ENCODE measurements at regions not wholly inside any gene's neighbourhood (a gene's known extent, or its start where the extent isn't known, plus 50 kb on each side); places are given as distances from the start of the nearest gene placed in this dataset.

- intact Hi-C loops (cut with micrococcal nuclease; ENCODE audit: unreplicated experiment) (no loop called here), in situ Hi-C loops (cut with MboI) (no loop called here)
- no peaks in the 10 kb centered on the region for H4K20me1 ChIP-seq (ENCODE audit: control insufficient read depth, insufficient read depth)
- FAIRE-seq (no peak), ATAC-seq (peak; percentile 77), DNase-seq (ENCODE audit: low read depth, low spot score) (peak; percentile 34)
- no peaks in the 10 kb centered on the region for H3K79me2 ChIP-seq (ENCODE audit: control insufficient read depth, insufficient read depth, low read length)
- CTCF ChIA-PET: no interaction called here
- BruUV-seq (replicated peaks): no TSS peak
- SMC1A ChIA-PET (ENCODE audit: uncharacterized antibody, unreplicated experiment): interaction anchor here (2.9 kb wide), 1 partner anchor 11 kb away, joined by 14 read pairs; no protein-coding TSS in a partner anchor
- no peak overlapping the region for H3K4me2 ChIP-seq (ENCODE audit: control insufficient read depth, insufficient read depth)
- POLR2A ChIA-PET: no interaction called here
- H3K4me1 ChIP-seq (ENCODE audit: control insufficient read depth, insufficient read depth, low read length): no peaks in the 10 kb centered on the region
- no peak overlapping the region for H3K9ac ChIP-seq (ENCODE audit: control insufficient read depth, insufficient read depth, low read length)
- no peak overlapping the region for H3K4me3 ChIP-seq
- no peaks in the 10 kb centered on the region for H3K27me3 ChIP-seq (replicated peaks in 1 of 2; ENCODE audit: control insufficient read depth in 2 of 2, insufficient read depth in 2 of 2, low read length in 1 of 2)
- RAD21 ChIA-PET (ENCODE audit: unreplicated experiment): no interaction called here
- H2AFZ ChIP-seq (ENCODE audit: control insufficient read depth, low read depth, low read length): no peak overlapping the region
- no peaks in the 10 kb centered on the region; the same call in 2 of the 3 replicates for H3K9me3 ChIP-seq (replicated peaks; ENCODE audit: control insufficient read depth, insufficient read depth, low read length)
- H3K27ac ChIP-seq (ENCODE audit: control insufficient read depth, insufficient read depth): no peak overlapping the region
- WGBS (ENCODE audit: insufficient coverage, insufficient replicate concordance, low lambda C conversion rate, missing lambda C conversion rate): 35% methylated on average over 1 of the region's 1 CpG
- H3K36me3 ChIP-seq (ENCODE audit: control insufficient read depth in 2 of 2, insufficient read depth in 2 of 2, low read length in 1 of 2): no peaks in the 10 kb centered on the region
- TF ChIP-seq SIX5 (IDR thresholded peaks at IDR 0.05; ENCODE audit: low read depth, low read length, severe bottlenecking) (no peak), MYB (IDR thresholded peaks at IDR 0.05; ENCODE audit: borderline replicate concordance, low read depth, low read length) (no peak), TCF7 (IDR thresholded peaks at IDR 0.05; ENCODE audit: borderline replicate concordance) (no peak), CREB1 (IDR thresholded peaks at IDR 0.05; ENCODE audit: low read depth) (no peak), ZBTB33 (IDR thresholded peaks at IDR 0.05) (no peak), MEF2B (IDR thresholded peaks at IDR 0.05; ENCODE audit: partially characterized antibody, poor library complexity, severe bottlenecking) (no peak), MLLT1 (IDR thresholded peaks at IDR 0.05) (0 out of 2 replicates have a peak, but pooled peaks have one; percentile 33), CBFB (IDR thresholded peaks at IDR 0.05; ENCODE audit: low read depth) (no peak), STAT3 (IDR thresholded peaks at IDR 0.05; ENCODE audit: low read depth, low read length) (no peak), SMARCA5 (IDR thresholded peaks at IDR 0.05) (no peak), SKIL (IDR thresholded peaks at IDR 0.05; ENCODE audit: low read depth, poor library complexity, severe bottlenecking) (no peak), KDM1A (IDR thresholded peaks at IDR 0.05; ENCODE audit: borderline replicate concordance) (no peak), CHD1 (IDR thresholded peaks at IDR 0.05; ENCODE audit: low read depth, low read length) (no peak)
- TF ChIP-seq, protein P1, sequence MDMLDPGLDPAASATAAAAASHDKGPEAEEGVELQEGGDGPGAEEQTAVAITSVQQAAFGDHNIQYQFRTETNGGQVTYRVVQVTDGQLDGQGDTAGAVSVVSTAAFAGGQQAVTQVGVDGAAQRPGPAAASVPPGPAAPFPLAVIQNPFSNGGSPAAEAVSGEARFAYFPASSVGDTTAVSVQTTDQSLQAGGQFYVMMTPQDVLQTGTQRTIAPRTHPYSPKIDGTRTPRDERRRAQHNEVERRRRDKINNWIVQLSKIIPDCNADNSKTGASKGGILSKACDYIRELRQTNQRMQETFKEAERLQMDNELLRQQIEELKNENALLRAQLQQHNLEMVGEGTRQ (IDR thresholded peaks at IDR 0.05; ENCODE audit: borderline replicate concordance, low read depth, low read length): no peak
- TF ChIP-seq, protein P2, sequence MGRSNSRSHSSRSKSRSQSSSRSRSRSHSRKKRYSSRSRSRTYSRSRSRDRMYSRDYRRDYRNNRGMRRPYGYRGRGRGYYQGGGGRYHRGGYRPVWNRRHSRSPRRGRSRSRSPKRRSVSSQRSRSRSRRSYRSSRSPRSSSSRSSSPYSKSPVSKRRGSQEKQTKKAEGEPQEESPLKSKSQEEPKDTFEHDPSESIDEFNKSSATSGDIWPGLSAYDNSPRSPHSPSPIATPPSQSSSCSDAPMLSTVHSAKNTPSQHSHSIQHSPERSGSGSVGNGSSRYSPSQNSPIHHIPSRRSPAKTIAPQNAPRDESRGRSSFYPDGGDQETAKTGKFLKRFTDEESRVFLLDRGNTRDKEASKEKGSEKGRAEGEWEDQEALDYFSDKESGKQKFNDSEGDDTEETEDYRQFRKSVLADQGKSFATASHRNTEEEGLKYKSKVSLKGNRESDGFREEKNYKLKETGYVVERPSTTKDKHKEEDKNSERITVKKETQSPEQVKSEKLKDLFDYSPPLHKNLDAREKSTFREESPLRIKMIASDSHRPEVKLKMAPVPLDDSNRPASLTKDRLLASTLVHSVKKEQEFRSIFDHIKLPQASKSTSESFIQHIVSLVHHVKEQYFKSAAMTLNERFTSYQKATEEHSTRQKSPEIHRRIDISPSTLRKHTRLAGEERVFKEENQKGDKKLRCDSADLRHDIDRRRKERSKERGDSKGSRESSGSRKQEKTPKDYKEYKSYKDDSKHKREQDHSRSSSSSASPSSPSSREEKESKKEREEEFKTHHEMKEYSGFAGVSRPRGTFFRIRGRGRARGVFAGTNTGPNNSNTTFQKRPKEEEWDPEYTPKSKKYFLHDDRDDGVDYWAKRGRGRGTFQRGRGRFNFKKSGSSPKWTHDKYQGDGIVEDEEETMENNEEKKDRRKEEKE (IDR thresholded peaks at IDR 0.05): no peak
Observed at GRCh38 chr4:180285796-180286195, 1957.4 kb upstream of the TENM3 start.

Data from GM12878 (cell line).